ENCODE measurements at regions not wholly inside any gene's neighbourhood (a gene's known extent, or its start where the extent isn't known, plus 50 kb on each side); places are given as distances from the start of the nearest gene placed in this dataset.

GRCh38 chr6:141209890-141210289 lies 922.8 kb upstream of the GJE1 start:
- H3K9ac ChIP-seq (ENCODE audit: low read length), result no peak overlapping the region
- H3K4me2 ChIP-seq (ENCODE audit: low read depth, low read length, poor library complexity, severe bottlenecking), result no peak overlapping the region
- no peaks in the 10 kb centered on the region for H3K9me2 ChIP-seq (replicated peaks; ENCODE audit: insufficient read depth, low read length)
- no peaks in the 10 kb centered on the region; the same call in 1 of the 2 replicates for H3K9me3 ChIP-seq (ENCODE audit: insufficient read depth, low read length)
- H3K27ac ChIP-seq (ENCODE audit: low read depth, low read length), result no peak overlapping the region
- H3K4me3 ChIP-seq (ENCODE audit: insufficient read depth, low read length, poor library complexity, severe bottlenecking), result no peak overlapping the region
- H4K20me1 ChIP-seq (ENCODE audit: low read depth, low read length), result no peaks in the 10 kb centered on the region
- H3K79me2 ChIP-seq (ENCODE audit: insufficient read depth, low read length), result no peaks in the 10 kb centered on the region
- no peaks in the 10 kb centered on the region for H3K27me3 ChIP-seq (ENCODE audit: low read length)
- H3F3A ChIP-seq (ENCODE audit: insufficient read depth), result no peaks in the 10 kb centered on the region
- TF ChIP-seq CTCF (IDR thresholded peaks at IDR 0.05; ENCODE audit: insufficient read depth, low read length, poor library complexity, severe bottlenecking) (no peak), EZH2phosphoT487 (conservative IDR thresholded peaks at IDR 0.05; ENCODE audit: low read length) (no peak)
- no peak overlapping the region for H2AFZ ChIP-seq (ENCODE audit: low read depth, low read length, severe bottlenecking)
- H3K36me3 ChIP-seq (ENCODE audit: low read length), result no peaks in the 10 kb centered on the region

- no peak overlapping the region for H3K27ac ChIP-seq (ENCODE audit: low read depth, low read length)
- no peak for TF ChIP-seq EZH2phosphoT487 (conservative IDR thresholded peaks at IDR 0.05; ENCODE audit: low read length)
- TF ChIP-seq CTCF (IDR thresholded peaks at IDR 0.05; ENCODE audit: insufficient read depth, low read length, poor library complexity, severe bottlenecking), result no peak
- H3K79me2 ChIP-seq (ENCODE audit: insufficient read depth, low read length), result no peaks in the 10 kb centered on the region
- H3K4me2 ChIP-seq (ENCODE audit: low read depth, low read length, poor library complexity, severe bottlenecking), result no peak overlapping the region
- no peaks in the 10 kb centered on the region for H4K20me1 ChIP-seq (ENCODE audit: low read depth, low read length)
- H3F3A ChIP-seq (ENCODE audit: insufficient read depth), result no peaks in the 10 kb centered on the region
- no peak overlapping the region for H3K9ac ChIP-seq (ENCODE audit: low read length)
- no peaks in the 10 kb centered on the region for H3K36me3 ChIP-seq (ENCODE audit: low read length)
- no peaks in the 10 kb centered on the region for H3K9me2 ChIP-seq (replicated peaks; ENCODE audit: insufficient read depth, low read length)
- no peaks in the 10 kb centered on the region; the same call in 1 of the 2 replicates for H3K9me3 ChIP-seq (ENCODE audit: insufficient read depth, low read length)
- no peaks in the 10 kb centered on the region for H3K27me3 ChIP-seq (ENCODE audit: low read length)
- H3K4me3 ChIP-seq (ENCODE audit: insufficient read depth, low read length, poor library complexity, severe bottlenecking), result no peak overlapping the region
- H2AFZ ChIP-seq (ENCODE audit: low read depth, low read length, severe bottlenecking), result no peak overlapping the region
Measured at GRCh38 chr6:141208101-141208500, 924.6 kb upstream of the GJE1 start.

- Histone ChIP-seq H3K4me3 (ENCODE audit: insufficient read depth, low read length, poor library complexity, severe bottlenecking) (no peak overlapping the region), H3K27ac (ENCODE audit: low read depth, low read length) (no peak overlapping the region), H3K4me2 (ENCODE audit: low read depth, low read length, poor library complexity, severe bottlenecking) (no peak overlapping the region), H3K79me2 (ENCODE audit: insufficient read depth, low read length) (no peaks in the 10 kb centered on the region), H2AFZ (ENCODE audit: low read depth, low read length, severe bottlenecking) (no peak overlapping the region), H3K9me3 (ENCODE audit: insufficient read depth, low read length) (no peaks in the 10 kb centered on the region; the same call in 1 of the 2 replicates), H3F3A (ENCODE audit: insufficient read depth) (no peaks in the 10 kb centered on the region), H3K9ac (ENCODE audit: low read length) (no peak overlapping the region), H3K27me3 (ENCODE audit: low read length) (no peaks in the 10 kb centered on the region), H3K9me2 (replicated peaks; ENCODE audit: insufficient read depth, low read length) (no peaks in the 10 kb centered on the region), H4K20me1 (ENCODE audit: low read depth, low read length) (no peaks in the 10 kb centered on the region), H3K36me3 (ENCODE audit: low read length) (no peaks in the 10 kb centered on the region)
- TF ChIP-seq EZH2phosphoT487 (conservative IDR thresholded peaks at IDR 0.05; ENCODE audit: low read length) (no peak), CTCF (IDR thresholded peaks at IDR 0.05; ENCODE audit: insufficient read depth, low read length, poor library complexity, severe bottlenecking) (no peak)
Measured at GRCh38 chr6:141203902-141204575, 928.7 kb upstream of the GJE1 start.
